Upper lobe of left lung (tissue), 4 donors: ENCODE measurements at regions not wholly inside any gene's neighbourhood (a gene's known extent, or its start where the extent isn't known, plus 50 kb on each side); places are given as distances from the start of the nearest gene placed in this dataset.

Experiments used
- CTCF ChIP-seq, 6 experiments: fragments of 450-650 bp in 4 of 6; fragments of 200-600 bp in 2 of 6; sonication (generic) in 2 of 6; IDR thresholded peaks; one replicate each; pipeline ENCODE4 v1.5.1; 2016 to 2019; ENCODE audit warnings: antibody characterized with exemption in 6 of 6
- POLR2A ChIP-seq, 4 donors: fragments of 450-650 bp; IDR thresholded peaks; one replicate each; pipeline ENCODE4 v1.5.1; 2016 to 2017; ENCODE audit warnings: antibody characterized with exemption in 4 of 4, mild to moderate bottlenecking in 2 of 4
- POLR2AphosphoS5 ChIP-seq, 2 donors: sonication (generic); formaldehyde crosslinking; IDR thresholded peaks; one replicate each; pipeline ENCODE4 v1.5.1; 2017; ENCODE audit warnings: antibody characterized with exemption in 2 of 2

- TF ChIP-seq CTCF (IDR thresholded peaks at IDR 0.05): no peak
- no peak for TF ChIP-seq POLR2AphosphoS5 (IDR thresholded peaks at IDR 0.05)
- TF ChIP-seq POLR2A (IDR thresholded peaks at IDR 0.05): no peak
Measured at GRCh38 chr2:164220265-164220664, 401.0 kb downstream of the GRB14 start.
